ENCODE measurements at regions not wholly inside any gene's neighbourhood (a gene's known extent, or its start where the extent isn't known, plus 50 kb on each side); places are given as distances from the start of the nearest gene placed in this dataset.
"Not testable (repeated sequence)": the region's sequence is repeated elsewhere in the genome, so short reads cannot be mapped to it uniquely, and the experiment has no call there.

DNA sequence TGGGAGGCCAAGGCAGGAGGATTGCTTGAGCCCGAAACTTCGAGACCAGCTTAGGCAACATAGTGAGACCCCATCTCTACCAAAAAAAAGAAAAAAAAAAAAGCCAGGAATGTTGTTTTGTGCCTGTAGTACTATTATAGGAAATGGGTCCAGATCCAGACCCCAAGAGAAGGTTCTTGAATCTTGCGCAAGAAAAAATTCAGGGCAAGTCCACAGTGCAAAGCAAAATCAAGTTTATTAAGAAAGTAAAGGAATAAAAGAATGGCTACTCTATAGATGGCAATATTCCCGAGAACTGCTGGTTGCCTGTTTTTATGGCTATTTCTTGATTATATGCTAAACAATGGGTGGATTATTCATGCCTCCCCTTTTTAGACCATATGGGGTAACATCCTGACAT lies 51.2 kb upstream of the RDX start:
- ATAC-seq (no peak), DNase-seq (no peak)

- peak; percentile 80 for DNase-seq
Measured at GRCh38 chr11:110349138-110349996, 53.0 kb upstream of the RDX start.

DNA sequence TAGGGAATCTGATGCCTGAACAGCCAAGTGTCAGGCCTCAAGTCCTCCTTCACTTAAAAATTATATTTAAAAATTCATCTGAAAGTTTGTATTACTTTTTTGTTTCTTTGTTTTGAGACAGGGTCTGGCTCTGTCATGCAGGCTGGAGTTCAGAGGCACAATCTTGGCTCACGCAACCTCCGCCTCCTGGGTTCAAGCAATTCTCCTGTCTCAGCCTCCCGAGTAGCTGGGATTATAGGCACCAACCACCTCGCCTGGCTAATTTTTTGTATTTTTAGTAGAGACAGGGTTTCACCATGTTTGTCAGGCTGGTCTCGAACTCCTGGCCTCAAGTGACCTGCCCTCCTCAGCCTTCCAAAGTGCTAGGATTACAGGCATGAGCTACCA lies 53.6 kb upstream of the RDX start:
- not testable (repeated sequence) for DNase-seq, ATAC-seq

More at GRCh38 chr11:110349138-110349996, 53.0 kb upstream of the RDX start:
- peak; percentile 83 for ATAC-seq

DNA sequence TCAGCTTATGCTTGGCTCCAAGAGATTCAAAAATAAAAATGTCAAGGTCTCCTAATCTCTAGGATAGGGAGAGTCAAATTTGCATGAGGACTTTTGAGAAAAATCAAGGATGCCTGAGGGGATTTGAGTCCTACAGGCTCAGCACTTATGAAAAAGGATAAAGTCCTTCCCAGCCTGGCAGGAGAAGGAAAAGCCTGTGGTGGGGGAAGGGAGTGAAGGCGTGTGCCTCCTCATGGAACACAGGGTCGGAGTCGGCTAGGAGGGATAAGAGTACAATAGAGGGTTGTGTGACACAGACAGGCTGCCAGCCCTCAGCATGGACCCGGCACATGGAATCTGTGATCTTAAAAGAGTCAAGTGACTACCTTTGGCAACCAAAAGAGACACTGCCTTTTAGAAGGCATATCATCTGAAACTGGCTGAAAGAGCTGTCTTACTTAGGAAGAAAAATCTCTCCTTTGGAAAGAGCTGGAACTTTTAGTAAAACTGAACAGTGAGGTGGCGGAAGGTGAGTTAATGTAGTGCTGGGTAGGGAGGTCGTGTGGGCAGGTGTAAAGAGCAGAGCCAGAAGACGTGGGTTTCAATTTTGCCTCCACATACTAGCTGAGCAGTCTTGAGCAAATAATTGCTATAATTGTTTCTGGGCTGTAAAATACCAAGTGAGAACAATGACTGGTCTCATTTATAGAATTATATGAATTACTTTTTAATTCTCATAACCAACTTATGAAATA lies 58.8 kb upstream of the RDX start:
- ATAC-seq (peak; percentile 35), DNase-seq (no peak)

DNA sequence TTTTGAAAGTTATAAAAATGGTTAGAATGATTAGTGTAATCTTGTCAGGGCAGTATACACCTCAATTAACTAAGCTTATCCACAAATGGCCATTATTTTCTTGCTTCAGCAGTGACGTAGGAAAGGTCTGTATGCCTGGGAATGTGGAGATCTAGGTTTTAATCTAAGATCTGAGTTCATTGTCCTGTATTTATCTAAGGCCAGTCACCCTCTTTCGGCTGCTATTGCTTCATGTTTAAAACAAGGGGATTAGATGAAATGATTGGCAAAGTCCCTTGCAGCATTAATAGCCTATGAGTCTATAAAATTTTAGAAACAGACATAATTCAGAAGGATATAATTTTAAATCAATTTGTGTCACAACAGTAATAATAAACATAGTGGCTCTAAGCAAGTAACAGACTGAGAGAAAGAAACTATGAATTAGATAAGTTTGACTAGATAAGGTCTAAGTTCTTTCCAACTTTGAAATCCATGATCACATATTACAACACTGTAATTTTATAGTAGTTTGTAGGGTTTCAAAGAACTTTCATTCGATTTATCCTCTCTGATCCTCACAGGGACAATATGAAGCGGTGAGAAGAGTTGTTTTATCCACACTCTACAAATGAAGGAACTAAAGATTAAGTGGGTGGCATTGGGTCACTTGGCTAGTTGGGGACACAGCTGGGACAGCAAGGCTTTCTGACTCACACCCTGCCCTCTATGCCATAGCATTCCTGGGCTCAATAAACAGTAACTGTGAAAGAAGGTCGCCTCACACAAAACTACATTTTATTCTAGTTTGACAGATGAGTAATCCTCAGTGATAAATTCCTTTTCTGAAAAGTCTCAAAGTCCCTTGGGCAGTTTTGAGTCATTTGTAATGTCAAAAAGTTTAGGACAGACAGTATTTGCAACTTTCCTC lies 60.6 kb upstream of the RDX start:
- DNase-seq (no peak), ATAC-seq (peak; percentile 84)

DNA sequence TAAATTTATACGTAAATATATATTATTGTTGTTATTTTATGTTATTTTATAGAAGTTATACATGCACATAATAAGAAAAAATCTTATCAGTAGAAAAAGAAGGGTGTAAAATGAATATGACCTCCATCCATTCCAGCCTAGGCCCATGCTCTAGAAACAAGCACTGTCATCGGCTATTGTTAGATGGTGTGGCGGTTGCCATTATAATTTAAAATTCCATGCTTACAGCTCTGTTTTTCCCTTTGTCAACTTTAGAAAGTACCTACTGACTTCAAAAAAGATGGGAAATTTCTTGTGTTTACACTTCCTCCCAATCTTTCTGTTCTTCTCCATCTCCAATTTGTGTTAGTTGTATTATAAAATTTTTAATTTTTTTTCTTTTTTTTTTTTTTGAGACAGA lies 61.9 kb upstream of the RDX start:
- ATAC-seq (no peak), DNase-seq (no peak)

GRCh38 chr11:110360781-110361408 lies 64.5 kb upstream of the RDX start:
- ATAC-seq, DNase-seq: not testable (repeated sequence)

DNA sequence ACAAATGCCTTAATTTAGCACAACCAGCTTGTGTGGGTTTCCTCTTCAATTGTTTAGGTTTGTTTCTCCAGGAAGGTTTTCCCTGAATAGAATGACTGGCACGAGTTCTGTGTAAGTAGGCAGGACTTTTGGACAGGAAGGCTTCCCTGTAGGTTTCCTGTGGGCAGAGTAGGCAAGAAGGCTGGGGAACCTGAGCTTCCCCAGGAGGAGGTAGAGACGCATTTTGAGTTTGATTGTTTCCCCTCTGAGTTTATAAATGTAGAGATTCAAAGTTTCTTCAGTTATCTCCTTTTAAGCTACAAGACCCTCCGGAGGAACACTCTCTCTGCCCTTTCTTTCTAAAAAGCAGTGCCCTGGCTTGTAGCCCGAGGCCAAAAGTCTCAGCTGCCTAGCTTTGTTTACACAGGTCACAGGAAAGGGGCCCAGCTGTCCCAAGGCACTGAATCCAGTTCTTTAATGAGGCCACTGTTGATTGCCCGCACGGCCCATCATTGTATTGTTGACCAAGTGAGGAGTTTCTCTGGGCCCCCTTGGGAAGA lies 66.6 kb upstream of the RDX start:
- no peak for DNase-seq
- no peak for ATAC-seq

- no peak for DNase-seq
Measured at GRCh38 chr11:110366291-110366690, 63.5 kb upstream of the FDX1 start.

DNA sequence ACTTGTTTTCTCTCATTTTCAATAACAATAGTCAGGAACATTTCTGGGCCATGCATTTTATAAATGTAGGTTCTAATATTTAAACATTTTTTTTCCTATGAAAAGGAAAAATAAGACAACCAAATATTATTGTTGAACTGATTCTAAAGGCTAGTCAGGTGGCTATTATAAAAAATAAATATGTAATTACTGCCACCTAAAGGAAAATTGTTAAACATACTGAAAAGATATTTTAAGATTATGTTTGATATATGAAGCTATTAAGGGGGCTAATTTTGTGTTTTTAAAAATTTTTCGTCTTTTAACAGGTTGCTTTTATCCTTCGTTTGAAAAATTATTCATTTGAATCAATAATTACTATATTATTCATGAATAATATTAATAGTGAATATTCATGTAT lies 62.2 kb upstream of the FDX1 start:
- ATAC-seq (no peak), DNase-seq (no peak)

More at GRCh38 chr11:110366291-110366690, 63.5 kb upstream of the FDX1 start:
- no peak for ATAC-seq

- DNase-seq (no peak), ATAC-seq (no peak)
Measured at GRCh38 chr11:110371084-110371483, 58.7 kb upstream of the FDX1 start.

DNA sequence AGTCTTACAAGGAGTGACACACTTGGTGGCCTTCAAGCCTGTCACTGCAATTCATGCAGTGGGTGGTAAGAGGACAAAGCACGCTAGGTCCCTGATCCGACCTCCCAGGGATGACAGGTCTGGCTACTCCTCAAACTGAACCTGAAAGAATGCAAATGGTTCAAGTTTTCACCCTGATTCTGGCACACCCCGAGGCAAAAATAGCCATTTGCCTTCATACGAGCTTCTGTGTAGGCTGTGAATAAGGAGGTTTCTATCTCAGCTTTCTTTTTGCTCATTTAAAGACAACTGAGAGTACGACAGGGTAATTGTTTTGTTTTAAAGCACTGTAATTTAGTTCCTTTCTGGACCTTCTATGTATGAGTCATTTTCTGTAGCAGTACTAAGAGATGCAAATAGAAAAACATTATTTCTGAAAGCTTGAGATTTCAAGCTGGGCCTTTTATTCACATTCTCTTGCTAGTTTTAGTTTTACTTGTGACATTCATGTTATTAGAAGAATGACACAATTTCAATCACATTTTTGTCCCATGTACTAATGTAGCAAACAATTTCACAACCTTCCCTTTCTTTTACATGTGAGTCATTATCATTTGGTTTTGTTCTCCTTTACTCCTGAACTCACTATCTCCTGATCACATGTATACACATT lies 56.6 kb upstream of the FDX1 start:
- ATAC-seq (peak; percentile 75), DNase-seq (no peak)

- DNase-seq (no peak), ATAC-seq (no peak)
Measured at GRCh38 chr11:110374921-110375320, 54.8 kb upstream of the FDX1 start.

- ATAC-seq = no peak
- no peak for DNase-seq
Measured at GRCh38 chr11:110375351-110375750, 54.4 kb upstream of the FDX1 start.

GRCh38 chr11:110376021-110376420 lies 53.7 kb upstream of the FDX1 start:
- DNase-seq (no peak), ATAC-seq (no peak)

GRCh38 chr11:110376711-110377324 lies 52.9 kb upstream of the FDX1 start:
- DNase-seq (no peak), ATAC-seq (no peak)

- DNase-seq = no peak
- no peak for ATAC-seq
Measured at GRCh38 chr11:110377434-110377833, 52.3 kb upstream of the FDX1 start.

DNA sequence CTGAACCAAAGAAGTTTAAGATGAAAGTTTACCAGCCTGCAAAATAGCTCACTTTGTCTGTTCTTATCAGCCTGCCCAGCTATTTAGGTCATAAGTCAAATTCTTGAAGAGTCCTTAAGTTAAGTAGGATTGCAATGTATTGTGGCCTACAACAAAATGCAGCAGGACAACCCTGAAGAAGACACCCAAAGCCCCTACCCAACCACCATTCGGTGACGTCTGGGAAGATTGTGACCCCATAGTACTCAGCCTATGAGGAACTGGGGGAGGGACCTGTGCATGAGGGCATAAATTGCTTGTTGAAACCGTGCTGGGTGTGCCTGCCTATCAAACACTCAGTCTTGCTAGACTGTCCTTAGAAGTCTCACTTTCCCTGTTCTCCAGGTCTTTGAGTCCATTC lies 50.5 kb upstream of the FDX1 start:
- ATAC-seq = no peak

GRCh38 chr11:110379936-110380335 lies 49.8 kb upstream of the FDX1 start:
- ATAC-seq = no peak
- no peak for DNase-seq

More for the DNA sequence above, 50.5 kb upstream of the FDX1 start:
- DNase-seq = no peak
